Fibroblast of the aortic adventitia (primary cell): ENCODE measurements at regions not wholly inside any gene's neighbourhood (a gene's known extent, or its start where the extent isn't known, plus 50 kb on each side); places are given as distances from the start of the nearest gene placed in this dataset.
"Not testable (repeated sequence)": the region's sequence is repeated elsewhere in the genome, so short reads cannot be mapped to it uniquely, and the experiment has no call there.

Source experiments
- DNase-seq: peaks from one replicate; pipeline ENCODE4 v3.0.0-alpha.2; 2010; ENCODE audit warnings: low read depth
- H3K4me3 ChIP-seq: 2 replicates; pipeline ENCODE4 v1.5.1; 2011; ENCODE audit warnings: low read depth, mild to moderate bottlenecking, control low read depth, low read length, moderate library complexity
- CTCF ChIP-seq: IDR thresholded peaks from 2 replicates; pipeline ENCODE4 v1.5.1; 2011; ENCODE audit warnings: mild to moderate bottlenecking, low read length, control low read depth, inconsistent platforms; ENCODE audit not compliant: insufficient read depth

- DNase-seq: no peak
- TF ChIP-seq CTCF: no peak
- no peak overlapping the region for H3K4me3 ChIP-seq
Observed at GRCh38 chr5:74490814-74491213, 149.7 kb downstream of the ENC1 start.

GRCh38 chr5:74482990-74483389 is 157.5 kb downstream of the ENC1 start:
- no peak for TF ChIP-seq CTCF
- no peak overlapping the region for H3K4me3 ChIP-seq
- no peak for DNase-seq

- no peak overlapping the region for H3K4me3 ChIP-seq
- DNase-seq: no peak
- no peak for TF ChIP-seq CTCF
Observed at GRCh38 chr5:74482523-74482922, 158.0 kb downstream of the ENC1 start.

GRCh38 chr5:74481357-74481756 is 159.2 kb downstream of the ENC1 start:
- H3K4me3 ChIP-seq, DNase-seq: not testable (repeated sequence)

- no peak for TF ChIP-seq CTCF
- H3K4me3 ChIP-seq: no peak overlapping the region
- DNase-seq: no peak
Observed at GRCh38 chr5:74480201-74480600, 160.3 kb downstream of the ENC1 start.

GRCh38 chr5:74478328-74478727 is 162.2 kb downstream of the ENC1 start:
- DNase-seq: no peak
- no peak for TF ChIP-seq CTCF

GRCh38 chr5:74477761-74478160 is 162.8 kb downstream of the ENC1 start:
- H3K4me3 ChIP-seq: no peak overlapping the region
- no peak for TF ChIP-seq CTCF
- no peak for DNase-seq

More at GRCh38 chr5:74478328-74478727, 162.2 kb downstream of the ENC1 start:
- H3K4me3 ChIP-seq: no peak overlapping the region
